ENCODE measurements at regions not wholly inside any gene's neighbourhood (a gene's known extent, or its start where the extent isn't known, plus 50 kb on each side); places are given as distances from the start of the nearest gene placed in this dataset.
"Not testable (repeated sequence)": the region's sequence is repeated elsewhere in the genome, so short reads cannot be mapped to it uniquely, and the experiment has no call there.

GRCh38 chr2:52423655-52424054 is 1343.9 kb upstream of the CHAC2 start:
- no peak overlapping the region for H3K4me3 ChIP-seq
- no peaks in the 10 kb centered on the region for H3K4me1 ChIP-seq
- no peaks in the 10 kb centered on the region for H3K27me3 ChIP-seq
- no peak overlapping the region for H3K27ac ChIP-seq
- H3K9me3 ChIP-seq, result peaks cover 0 to 3% (median 0%) of the 10 kb centered on the region in 3 donors
- no peak for TF ChIP-seq CTCF (IDR thresholded peaks at IDR 0.05)
- intact Hi-C loops (cut with DNase I; ENCODE audit: low total_unique reads), result no loop called here
- DNase-seq, result no peak
- H3K36me3 ChIP-seq, result no peaks in the 10 kb centered on the region

- H3K4me3 ChIP-seq, result no peak overlapping the region
- H3K9me3 ChIP-seq, result peaks cover 0 to 3% (median 0%) of the 10 kb centered on the region in 3 donors
- H3K4me1 ChIP-seq, result no peaks in the 10 kb centered on the region
- H3K27ac ChIP-seq, result no peak overlapping the region
- H3K36me3 ChIP-seq, result no peaks in the 10 kb centered on the region
- no peak for DNase-seq
- intact Hi-C loops (cut with DNase I; ENCODE audit: low total_unique reads), result no loop called here
- H3K27me3 ChIP-seq, result no peaks in the 10 kb centered on the region
- TF ChIP-seq CTCF (IDR thresholded peaks at IDR 0.05), result no peak
Observed at GRCh38 chr2:52423111-52423510, 1344.5 kb upstream of the CHAC2 start.

- DNase-seq, result no peak
- no peak overlapping the region for H3K4me3 ChIP-seq
- H3K4me1 ChIP-seq, result no peaks in the 10 kb centered on the region
- intact Hi-C loops (cut with DNase I; ENCODE audit: low total_unique reads), result no loop called here
- no peaks in the 10 kb centered on the region for H3K36me3 ChIP-seq
- H3K27me3 ChIP-seq, result no peaks in the 10 kb centered on the region
- TF ChIP-seq CTCF (IDR thresholded peaks at IDR 0.05), result no peak
- H3K9me3 ChIP-seq, result peaks cover 0 to 3% (median 0%) of the 10 kb centered on the region in 3 donors
- no peak overlapping the region for H3K27ac ChIP-seq
Observed at GRCh38 chr2:52416340-52416739, 1351.3 kb upstream of the CHAC2 start.

GRCh38 chr2:52414561-52415295 is 1352.9 kb upstream of the CHAC2 start:
- DNase-seq, result no peak
- no peaks in the 10 kb centered on the region for H3K27me3 ChIP-seq
- no peaks in the 10 kb centered on the region for H3K36me3 ChIP-seq
- no peak overlapping the region for H3K27ac ChIP-seq
- H3K4me1 ChIP-seq, result no peaks in the 10 kb centered on the region
- no peak for TF ChIP-seq CTCF (IDR thresholded peaks at IDR 0.05)
- intact Hi-C loops (cut with DNase I; ENCODE audit: low total_unique reads), result no loop called here
- H3K9me3 ChIP-seq, result no peaks in the 10 kb centered on the region
- no peak overlapping the region for H3K4me3 ChIP-seq

GRCh38 chr2:52409308-52410118 is 1358.1 kb upstream of the CHAC2 start:
- H3K4me1 ChIP-seq; H3K4me3 ChIP-seq; intact Hi-C loops (cut with DNase I; ENCODE audit: low total_unique reads); H3K27ac ChIP-seq; H3K9me3 ChIP-seq; DNase-seq; H3K36me3 ChIP-seq; H3K27me3 ChIP-seq: not testable (repeated sequence)

- Histone ChIP-seq H3K27ac (no peak overlapping the region), H3K36me3 (no peaks in the 10 kb centered on the region), H3K4me3 (no peak overlapping the region), H3K4me1 (no peaks in the 10 kb centered on the region), H3K27me3 (no peaks in the 10 kb centered on the region), H3K9me3 (no peaks in the 10 kb centered on the region)
- TF ChIP-seq CTCF (IDR thresholded peaks at IDR 0.05), result no peak
- intact Hi-C loops (cut with DNase I; ENCODE audit: low total_unique reads), result no loop called here
- DNase-seq, result no peak
Observed at GRCh38 chr2:52405980-52406379, 1361.6 kb upstream of the CHAC2 start.
